Astrocyte (in vitro differentiated cells and primary cell): ENCODE measurements at regions not wholly inside any gene's neighbourhood (a gene's known extent, or its start where the extent isn't known, plus 50 kb on each side); places are given as distances from the start of the nearest gene placed in this dataset.

ENCODE experiments used
- DNase-seq: peaks from one replicate; pipeline ENCODE4 v3.0.0-alpha.2; 2010; ENCODE audit warnings: low read depth
- FAIRE-seq: peaks from 2 replicates; lab custom pipeline; 2011; peaks lifted over from hg19 to GRCh38; lab: Jason Lieb, UNC
- H2AFZ ChIP-seq: 2 replicates; pipeline ENCODE4 v1.6.0; 2012; ENCODE audit warnings: low read depth, low read length, inconsistent platforms
- H3K27ac ChIP-seq: 2 replicates; pipeline ENCODE4 v1.5.1; 2011; ENCODE audit warnings: low read depth, low read length, inconsistent platforms
- H3K27me3 ChIP-seq: 2 replicates; pipeline ENCODE4 v1.6.0; 2011; ENCODE audit warnings: low read length, inconsistent platforms; ENCODE audit not compliant: insufficient read depth
- H3K36me3 ChIP-seq: 2 replicates; pipeline ENCODE4 v1.5.1; 2011; ENCODE audit warnings: low read length, inconsistent platforms; ENCODE audit not compliant: insufficient read depth
- H3K4me1 ChIP-seq: 2 replicates; pipeline ENCODE4 v1.5.1; 2011; ENCODE audit warnings: low read length, inconsistent platforms; ENCODE audit not compliant: insufficient read depth
- H3K4me2 ChIP-seq: 2 replicates; pipeline ENCODE4 v1.6.0; 2012; ENCODE audit warnings: low read length, inconsistent platforms
- H3K4me3 ChIP-seq: 2 replicates; pipeline ENCODE4 v1.5.1; 2011; ENCODE audit warnings: low read depth, mild to moderate bottlenecking, low read length, inconsistent platforms; ENCODE audit not compliant: insufficient read depth
- H3K79me2 ChIP-seq: 2 replicates; pipeline ENCODE4 v1.6.0; 2012; ENCODE audit warnings: mild to moderate bottlenecking, low read length, inconsistent platforms; ENCODE audit not compliant: insufficient read depth
- H3K9ac ChIP-seq: 2 replicates; pipeline ENCODE4 v1.6.0; 2012; ENCODE audit warnings: mild to moderate bottlenecking, low read length, inconsistent platforms
- H3K9me3 ChIP-seq: 2 replicates; pipeline ENCODE4 v1.5.1; 2012; ENCODE audit warnings: low read depth, mild to moderate bottlenecking, low read length, inconsistent platforms; ENCODE audit not compliant: insufficient read depth
- H4K20me1 ChIP-seq: 2 replicates; pipeline ENCODE4 v1.6.0; 2012; ENCODE audit warnings: low read length, inconsistent platforms; ENCODE audit not compliant: insufficient read depth
- H3K27ac Mint-ChIP-seq: one replicate; pipeline ENCODE4 v1.8.0; 2021; ENCODE audit warnings: mild to moderate bottlenecking, mixed read lengths; ENCODE audit not compliant: unreplicated experiment
- H3K27me3 Mint-ChIP-seq: one replicate; pipeline ENCODE4 v1.8.0; 2021; ENCODE audit warnings: low read depth, mixed read lengths; ENCODE audit not compliant: unreplicated experiment
- H3K36me3 Mint-ChIP-seq: one replicate; pipeline ENCODE4 v1.8.0; 2021; ENCODE audit warnings: low read depth, mixed read lengths; ENCODE audit not compliant: unreplicated experiment
- H3K4me1 Mint-ChIP-seq: one replicate; pipeline ENCODE4 v1.8.0; 2021; ENCODE audit warnings: low read depth, mixed read lengths; ENCODE audit not compliant: unreplicated experiment
- H3K4me3 Mint-ChIP-seq: one replicate; pipeline ENCODE4 v1.8.0; 2021; ENCODE audit warnings: mild to moderate bottlenecking, moderate library complexity, mixed read lengths; ENCODE audit not compliant: unreplicated experiment
- H3K9me3 Mint-ChIP-seq: one replicate; pipeline ENCODE4 v1.8.0; 2021; ENCODE audit warnings: mild to moderate bottlenecking, mixed read lengths; ENCODE audit not compliant: unreplicated experiment
- CTCF ChIP-seq: IDR thresholded peaks from 2 replicates; pipeline ENCODE4 v1.5.1; 2011; ENCODE audit warnings: low read depth, mild to moderate bottlenecking, inconsistent platforms, low read length, moderate library complexity; ENCODE audit not compliant: insufficient read depth
- EZH2 ChIP-seq: IDR thresholded peaks from 2 replicates; pipeline ENCODE4 v1.6.1; 2012; ENCODE audit warnings: mild to moderate bottlenecking, low read length, inconsistent platforms; ENCODE audit not compliant: insufficient read depth

GRCh38 chr6:144478483-144478882 lies 193.3 kb downstream of the UTRN start:
- H3K4me2 ChIP-seq, result no peak overlapping the region
- peaks cover 6% of the 10 kb centered on the region for H3K36me3 Mint-ChIP-seq
- no peaks in the 10 kb centered on the region for H3K9me3 Mint-ChIP-seq
- H2AFZ ChIP-seq, result no peak overlapping the region
- H3K9ac ChIP-seq, result no peak overlapping the region
- H3K4me3 Mint-ChIP-seq, result no peak overlapping the region
- H3K27ac ChIP-seq, result no peak overlapping the region
- DNase-seq (no peak), FAIRE-seq (no peak)
- TF ChIP-seq CTCF, result no peak
- no peak for TF ChIP-seq EZH2
- no peaks in the 10 kb centered on the region for H3K9me3 ChIP-seq
- H4K20me1 ChIP-seq, result no peaks in the 10 kb centered on the region
- no peaks in the 10 kb centered on the region for H3K27me3 ChIP-seq
- no peaks in the 10 kb centered on the region for H3K4me1 ChIP-seq
- no peaks in the 10 kb centered on the region for H3K27me3 Mint-ChIP-seq
- no peak overlapping the region for H3K27ac Mint-ChIP-seq
- H3K36me3 ChIP-seq, result peaks cover 9% of the 10 kb centered on the region
- no peaks in the 10 kb centered on the region for H3K4me1 Mint-ChIP-seq
- H3K4me3 ChIP-seq, result no peak overlapping the region
- no peaks in the 10 kb centered on the region for H3K79me2 ChIP-seq

- FAIRE-seq (no peak), DNase-seq (no peak)
- Mint-ChIP-seq H3K27ac (no peak overlapping the region), H3K36me3 (peaks cover 6% of the 10 kb centered on the region), H3K9me3 (no peaks in the 10 kb centered on the region), H3K4me3 (no peak overlapping the region), H3K4me1 (no peaks in the 10 kb centered on the region), H3K27me3 (no peaks in the 10 kb centered on the region)
- Histone ChIP-seq H4K20me1 (no peaks in the 10 kb centered on the region), H3K4me2 (no peak overlapping the region), H3K27me3 (no peaks in the 10 kb centered on the region), H3K9ac (no peak overlapping the region), H3K9me3 (no peaks in the 10 kb centered on the region), H2AFZ (no peak overlapping the region), H3K27ac (no peak overlapping the region), H3K4me3 (no peak overlapping the region), H3K79me2 (no peaks in the 10 kb centered on the region), H3K36me3 (peaks cover 9% of the 10 kb centered on the region), H3K4me1 (no peaks in the 10 kb centered on the region)
- TF ChIP-seq EZH2 (no peak), CTCF (no peak)
Observed at GRCh38 chr6:144479991-144480390, 194.9 kb downstream of the UTRN start.

GRCh38 chr6:144480473-144480872 lies 195.3 kb downstream of the UTRN start:
- no peak overlapping the region for H3K4me3 Mint-ChIP-seq
- no peak for DNase-seq
- FAIRE-seq, result no peak

More at GRCh38 chr6:144480473-144480872, 195.3 kb downstream of the UTRN start:
- Histone ChIP-seq H4K20me1 (no peaks in the 10 kb centered on the region), H2AFZ (no peak overlapping the region), H3K9me3 (no peaks in the 10 kb centered on the region), H3K27ac (no peak overlapping the region), H3K27me3 (no peaks in the 10 kb centered on the region), H3K4me3 (no peak overlapping the region), H3K79me2 (no peaks in the 10 kb centered on the region), H3K36me3 (peaks cover 7% of the 10 kb centered on the region), H3K4me2 (no peak overlapping the region), H3K9ac (no peak overlapping the region), H3K4me1 (no peaks in the 10 kb centered on the region)
- TF ChIP-seq EZH2 (no peak), CTCF (no peak)
- H3K36me3 Mint-ChIP-seq, result peaks cover 3% of the 10 kb centered on the region
- no peaks in the 10 kb centered on the region for H3K27me3 Mint-ChIP-seq
- H3K27ac Mint-ChIP-seq, result no peak overlapping the region
- no peaks in the 10 kb centered on the region for H3K9me3 Mint-ChIP-seq
- H3K4me1 Mint-ChIP-seq, result no peaks in the 10 kb centered on the region
